ENCODE measurements at regions not wholly inside any gene's neighbourhood (a gene's known extent, or its start where the extent isn't known, plus 50 kb on each side); places are given as distances from the start of the nearest gene placed in this dataset.

DNA sequence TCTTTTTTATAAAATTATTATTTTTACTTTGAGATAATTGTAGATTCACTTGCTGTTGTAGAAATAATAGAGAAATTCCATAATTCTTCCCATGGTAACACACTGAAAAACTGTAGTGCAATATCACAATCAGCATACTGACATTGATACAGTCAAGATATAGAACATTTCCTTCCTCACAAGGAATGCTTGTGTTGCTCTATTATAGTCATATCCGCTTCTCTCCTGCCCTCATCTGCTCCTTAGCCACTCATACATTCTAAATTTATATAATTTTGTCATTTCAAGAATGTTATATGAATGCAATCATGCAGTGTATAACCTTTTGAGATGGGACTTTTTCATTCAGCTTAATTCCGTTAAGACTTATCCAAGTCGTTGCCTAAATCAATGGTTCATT is 320.2 kb downstream of the BARHL2 start:
- TF ChIP-seq, protein P1, sequence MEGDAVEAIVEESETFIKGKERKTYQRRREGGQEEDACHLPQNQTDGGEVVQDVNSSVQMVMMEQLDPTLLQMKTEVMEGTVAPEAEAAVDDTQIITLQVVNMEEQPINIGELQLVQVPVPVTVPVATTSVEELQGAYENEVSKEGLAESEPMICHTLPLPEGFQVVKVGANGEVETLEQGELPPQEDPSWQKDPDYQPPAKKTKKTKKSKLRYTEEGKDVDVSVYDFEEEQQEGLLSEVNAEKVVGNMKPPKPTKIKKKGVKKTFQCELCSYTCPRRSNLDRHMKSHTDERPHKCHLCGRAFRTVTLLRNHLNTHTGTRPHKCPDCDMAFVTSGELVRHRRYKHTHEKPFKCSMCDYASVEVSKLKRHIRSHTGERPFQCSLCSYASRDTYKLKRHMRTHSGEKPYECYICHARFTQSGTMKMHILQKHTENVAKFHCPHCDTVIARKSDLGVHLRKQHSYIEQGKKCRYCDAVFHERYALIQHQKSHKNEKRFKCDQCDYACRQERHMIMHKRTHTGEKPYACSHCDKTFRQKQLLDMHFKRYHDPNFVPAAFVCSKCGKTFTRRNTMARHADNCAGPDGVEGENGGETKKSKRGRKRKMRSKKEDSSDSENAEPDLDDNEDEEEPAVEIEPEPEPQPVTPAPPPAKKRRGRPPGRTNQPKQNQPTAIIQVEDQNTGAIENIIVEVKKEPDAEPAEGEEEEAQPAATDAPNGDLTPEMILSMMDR (IDR thresholded peaks at IDR 0.05), result no peak
- TF ChIP-seq POLR2A (IDR thresholded peaks at IDR 0.05), result no peak
